ENCODE measurements at regions not wholly inside any gene's neighbourhood (a gene's known extent, or its start where the extent isn't known, plus 50 kb on each side); places are given as distances from the start of the nearest gene placed in this dataset.
"Not testable (repeated sequence)": the region's sequence is repeated elsewhere in the genome, so short reads cannot be mapped to it uniquely, and the experiment has no call there.

DNA sequence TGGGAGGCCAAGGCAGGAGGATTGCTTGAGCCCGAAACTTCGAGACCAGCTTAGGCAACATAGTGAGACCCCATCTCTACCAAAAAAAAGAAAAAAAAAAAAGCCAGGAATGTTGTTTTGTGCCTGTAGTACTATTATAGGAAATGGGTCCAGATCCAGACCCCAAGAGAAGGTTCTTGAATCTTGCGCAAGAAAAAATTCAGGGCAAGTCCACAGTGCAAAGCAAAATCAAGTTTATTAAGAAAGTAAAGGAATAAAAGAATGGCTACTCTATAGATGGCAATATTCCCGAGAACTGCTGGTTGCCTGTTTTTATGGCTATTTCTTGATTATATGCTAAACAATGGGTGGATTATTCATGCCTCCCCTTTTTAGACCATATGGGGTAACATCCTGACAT is 51.2 kb upstream of the RDX start:
- no peak for DNase-seq

DNA sequence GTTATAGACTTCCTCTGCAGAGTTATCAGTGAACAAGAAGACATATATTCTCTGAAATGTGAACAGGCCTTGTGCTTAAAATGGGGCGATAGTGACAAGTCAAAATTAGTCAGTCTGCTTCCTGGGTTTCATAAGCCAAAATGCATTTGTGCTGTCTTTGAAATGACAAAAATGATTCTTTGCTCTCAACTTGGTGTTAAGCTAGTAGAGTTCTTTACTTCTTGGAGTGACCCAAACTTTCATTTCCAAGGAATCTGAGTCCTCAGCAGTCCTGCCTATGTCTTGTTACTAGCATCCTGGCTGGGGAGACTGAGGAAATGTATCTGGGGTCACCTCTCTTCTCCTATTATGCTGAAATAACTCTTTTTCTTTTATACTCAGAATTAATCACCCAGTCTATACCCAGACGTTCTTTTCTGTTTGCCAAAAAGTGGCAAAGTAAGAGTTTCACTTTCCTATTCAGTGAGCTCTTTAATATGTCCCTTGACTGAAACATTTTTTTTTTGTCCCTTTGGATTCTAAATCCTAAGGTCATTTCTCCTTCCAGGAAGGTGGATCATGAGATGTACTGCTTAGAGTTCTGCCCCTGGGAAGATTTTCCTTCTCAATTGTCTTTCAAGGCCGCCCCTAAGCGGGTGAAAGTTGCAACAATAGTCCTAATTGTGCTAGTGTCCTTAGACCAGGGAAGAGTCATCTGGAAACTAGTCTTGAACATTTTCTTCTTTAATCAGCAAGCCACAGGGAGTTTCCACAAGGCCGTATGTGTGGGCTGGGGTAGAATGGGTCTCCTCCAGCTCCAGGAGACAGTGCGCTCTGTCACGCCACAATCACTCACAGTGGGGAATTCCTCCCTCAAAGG is 53.0 kb upstream of the RDX start:
- no peak for DNase-seq

DNA sequence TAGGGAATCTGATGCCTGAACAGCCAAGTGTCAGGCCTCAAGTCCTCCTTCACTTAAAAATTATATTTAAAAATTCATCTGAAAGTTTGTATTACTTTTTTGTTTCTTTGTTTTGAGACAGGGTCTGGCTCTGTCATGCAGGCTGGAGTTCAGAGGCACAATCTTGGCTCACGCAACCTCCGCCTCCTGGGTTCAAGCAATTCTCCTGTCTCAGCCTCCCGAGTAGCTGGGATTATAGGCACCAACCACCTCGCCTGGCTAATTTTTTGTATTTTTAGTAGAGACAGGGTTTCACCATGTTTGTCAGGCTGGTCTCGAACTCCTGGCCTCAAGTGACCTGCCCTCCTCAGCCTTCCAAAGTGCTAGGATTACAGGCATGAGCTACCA is 53.6 kb upstream of the RDX start:
- not testable (repeated sequence) for DNase-seq

DNA sequence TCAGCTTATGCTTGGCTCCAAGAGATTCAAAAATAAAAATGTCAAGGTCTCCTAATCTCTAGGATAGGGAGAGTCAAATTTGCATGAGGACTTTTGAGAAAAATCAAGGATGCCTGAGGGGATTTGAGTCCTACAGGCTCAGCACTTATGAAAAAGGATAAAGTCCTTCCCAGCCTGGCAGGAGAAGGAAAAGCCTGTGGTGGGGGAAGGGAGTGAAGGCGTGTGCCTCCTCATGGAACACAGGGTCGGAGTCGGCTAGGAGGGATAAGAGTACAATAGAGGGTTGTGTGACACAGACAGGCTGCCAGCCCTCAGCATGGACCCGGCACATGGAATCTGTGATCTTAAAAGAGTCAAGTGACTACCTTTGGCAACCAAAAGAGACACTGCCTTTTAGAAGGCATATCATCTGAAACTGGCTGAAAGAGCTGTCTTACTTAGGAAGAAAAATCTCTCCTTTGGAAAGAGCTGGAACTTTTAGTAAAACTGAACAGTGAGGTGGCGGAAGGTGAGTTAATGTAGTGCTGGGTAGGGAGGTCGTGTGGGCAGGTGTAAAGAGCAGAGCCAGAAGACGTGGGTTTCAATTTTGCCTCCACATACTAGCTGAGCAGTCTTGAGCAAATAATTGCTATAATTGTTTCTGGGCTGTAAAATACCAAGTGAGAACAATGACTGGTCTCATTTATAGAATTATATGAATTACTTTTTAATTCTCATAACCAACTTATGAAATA is 58.8 kb upstream of the RDX start:
- DNase-seq, result no peak

DNA sequence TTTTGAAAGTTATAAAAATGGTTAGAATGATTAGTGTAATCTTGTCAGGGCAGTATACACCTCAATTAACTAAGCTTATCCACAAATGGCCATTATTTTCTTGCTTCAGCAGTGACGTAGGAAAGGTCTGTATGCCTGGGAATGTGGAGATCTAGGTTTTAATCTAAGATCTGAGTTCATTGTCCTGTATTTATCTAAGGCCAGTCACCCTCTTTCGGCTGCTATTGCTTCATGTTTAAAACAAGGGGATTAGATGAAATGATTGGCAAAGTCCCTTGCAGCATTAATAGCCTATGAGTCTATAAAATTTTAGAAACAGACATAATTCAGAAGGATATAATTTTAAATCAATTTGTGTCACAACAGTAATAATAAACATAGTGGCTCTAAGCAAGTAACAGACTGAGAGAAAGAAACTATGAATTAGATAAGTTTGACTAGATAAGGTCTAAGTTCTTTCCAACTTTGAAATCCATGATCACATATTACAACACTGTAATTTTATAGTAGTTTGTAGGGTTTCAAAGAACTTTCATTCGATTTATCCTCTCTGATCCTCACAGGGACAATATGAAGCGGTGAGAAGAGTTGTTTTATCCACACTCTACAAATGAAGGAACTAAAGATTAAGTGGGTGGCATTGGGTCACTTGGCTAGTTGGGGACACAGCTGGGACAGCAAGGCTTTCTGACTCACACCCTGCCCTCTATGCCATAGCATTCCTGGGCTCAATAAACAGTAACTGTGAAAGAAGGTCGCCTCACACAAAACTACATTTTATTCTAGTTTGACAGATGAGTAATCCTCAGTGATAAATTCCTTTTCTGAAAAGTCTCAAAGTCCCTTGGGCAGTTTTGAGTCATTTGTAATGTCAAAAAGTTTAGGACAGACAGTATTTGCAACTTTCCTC is 60.6 kb upstream of the RDX start:
- no peak for DNase-seq

DNA sequence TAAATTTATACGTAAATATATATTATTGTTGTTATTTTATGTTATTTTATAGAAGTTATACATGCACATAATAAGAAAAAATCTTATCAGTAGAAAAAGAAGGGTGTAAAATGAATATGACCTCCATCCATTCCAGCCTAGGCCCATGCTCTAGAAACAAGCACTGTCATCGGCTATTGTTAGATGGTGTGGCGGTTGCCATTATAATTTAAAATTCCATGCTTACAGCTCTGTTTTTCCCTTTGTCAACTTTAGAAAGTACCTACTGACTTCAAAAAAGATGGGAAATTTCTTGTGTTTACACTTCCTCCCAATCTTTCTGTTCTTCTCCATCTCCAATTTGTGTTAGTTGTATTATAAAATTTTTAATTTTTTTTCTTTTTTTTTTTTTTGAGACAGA is 61.9 kb upstream of the RDX start:
- no peak for DNase-seq

DNA sequence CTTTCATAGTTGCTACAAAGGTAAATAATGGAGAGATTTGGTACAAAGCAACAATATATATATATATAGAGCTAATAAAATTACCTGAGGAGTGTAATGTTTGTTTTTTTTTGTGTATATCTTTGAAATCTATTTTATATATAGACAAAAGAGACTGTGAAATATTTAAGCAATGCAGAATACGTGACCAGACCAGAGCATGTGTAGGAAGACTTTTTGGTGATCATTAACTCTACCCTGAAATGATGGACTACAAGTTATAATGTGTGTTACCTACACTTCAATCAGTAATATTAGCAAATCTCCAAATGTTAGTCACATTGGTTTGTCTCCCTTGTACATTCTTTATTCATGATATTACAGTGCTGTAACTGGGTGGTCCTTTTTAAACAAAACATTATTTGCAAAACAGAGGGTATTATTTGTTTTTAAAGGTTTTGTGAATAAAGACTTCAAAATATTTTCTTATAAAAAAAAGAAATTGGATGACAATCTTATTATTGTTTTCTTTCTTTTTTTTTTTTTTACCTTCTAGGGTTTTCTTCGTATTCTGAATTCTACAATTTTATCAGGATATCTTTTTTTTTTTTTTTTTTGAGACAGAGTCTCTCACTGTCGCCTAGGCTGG is 64.5 kb upstream of the RDX start:
- DNase-seq, result not testable (repeated sequence)

DNA sequence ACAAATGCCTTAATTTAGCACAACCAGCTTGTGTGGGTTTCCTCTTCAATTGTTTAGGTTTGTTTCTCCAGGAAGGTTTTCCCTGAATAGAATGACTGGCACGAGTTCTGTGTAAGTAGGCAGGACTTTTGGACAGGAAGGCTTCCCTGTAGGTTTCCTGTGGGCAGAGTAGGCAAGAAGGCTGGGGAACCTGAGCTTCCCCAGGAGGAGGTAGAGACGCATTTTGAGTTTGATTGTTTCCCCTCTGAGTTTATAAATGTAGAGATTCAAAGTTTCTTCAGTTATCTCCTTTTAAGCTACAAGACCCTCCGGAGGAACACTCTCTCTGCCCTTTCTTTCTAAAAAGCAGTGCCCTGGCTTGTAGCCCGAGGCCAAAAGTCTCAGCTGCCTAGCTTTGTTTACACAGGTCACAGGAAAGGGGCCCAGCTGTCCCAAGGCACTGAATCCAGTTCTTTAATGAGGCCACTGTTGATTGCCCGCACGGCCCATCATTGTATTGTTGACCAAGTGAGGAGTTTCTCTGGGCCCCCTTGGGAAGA is 66.6 kb upstream of the RDX start:
- DNase-seq, result peak; percentile 82

DNA sequence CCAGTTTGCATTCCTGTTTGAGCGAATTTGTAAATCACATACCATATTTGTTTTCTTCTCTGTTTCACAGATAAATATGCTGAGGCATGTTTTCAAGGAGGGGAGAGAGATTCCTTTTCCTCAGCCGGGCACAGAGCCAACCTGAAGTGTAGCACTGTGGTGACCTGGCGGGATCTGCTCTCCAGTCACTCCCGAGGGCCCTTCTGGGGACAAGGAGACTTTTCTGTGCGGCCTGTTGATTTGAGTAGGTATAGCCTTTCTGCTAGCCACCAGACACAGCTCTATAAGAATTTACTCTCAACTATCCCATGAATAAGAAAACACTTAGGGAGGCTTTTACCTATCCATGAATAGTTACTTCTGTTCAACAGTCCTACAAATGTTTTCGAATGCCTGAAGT is 63.5 kb upstream of the FDX1 start:
- DNase-seq, result no peak

DNA sequence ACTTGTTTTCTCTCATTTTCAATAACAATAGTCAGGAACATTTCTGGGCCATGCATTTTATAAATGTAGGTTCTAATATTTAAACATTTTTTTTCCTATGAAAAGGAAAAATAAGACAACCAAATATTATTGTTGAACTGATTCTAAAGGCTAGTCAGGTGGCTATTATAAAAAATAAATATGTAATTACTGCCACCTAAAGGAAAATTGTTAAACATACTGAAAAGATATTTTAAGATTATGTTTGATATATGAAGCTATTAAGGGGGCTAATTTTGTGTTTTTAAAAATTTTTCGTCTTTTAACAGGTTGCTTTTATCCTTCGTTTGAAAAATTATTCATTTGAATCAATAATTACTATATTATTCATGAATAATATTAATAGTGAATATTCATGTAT is 62.2 kb upstream of the FDX1 start:
- no peak for DNase-seq

DNA sequence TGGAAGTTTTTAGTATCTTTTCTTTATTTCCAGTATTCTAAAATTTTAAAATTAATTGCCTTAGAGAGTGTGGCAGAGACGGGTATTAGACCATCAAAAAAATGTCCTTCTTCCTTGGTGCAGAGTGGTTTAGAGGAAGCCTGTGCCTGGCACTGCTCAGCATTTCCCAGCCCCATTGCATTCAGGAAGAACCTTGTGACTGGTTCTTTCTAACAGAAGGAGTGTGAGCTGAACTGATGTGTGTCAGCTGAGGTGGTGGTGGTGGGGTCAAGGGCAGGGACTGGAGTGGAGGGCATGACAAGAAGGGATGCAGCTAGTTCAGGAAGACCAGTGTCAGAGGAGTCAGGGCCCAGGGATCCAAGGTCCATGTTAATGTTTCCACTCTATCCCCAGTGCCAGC is 58.7 kb upstream of the FDX1 start:
- DNase-seq, result no peak

DNA sequence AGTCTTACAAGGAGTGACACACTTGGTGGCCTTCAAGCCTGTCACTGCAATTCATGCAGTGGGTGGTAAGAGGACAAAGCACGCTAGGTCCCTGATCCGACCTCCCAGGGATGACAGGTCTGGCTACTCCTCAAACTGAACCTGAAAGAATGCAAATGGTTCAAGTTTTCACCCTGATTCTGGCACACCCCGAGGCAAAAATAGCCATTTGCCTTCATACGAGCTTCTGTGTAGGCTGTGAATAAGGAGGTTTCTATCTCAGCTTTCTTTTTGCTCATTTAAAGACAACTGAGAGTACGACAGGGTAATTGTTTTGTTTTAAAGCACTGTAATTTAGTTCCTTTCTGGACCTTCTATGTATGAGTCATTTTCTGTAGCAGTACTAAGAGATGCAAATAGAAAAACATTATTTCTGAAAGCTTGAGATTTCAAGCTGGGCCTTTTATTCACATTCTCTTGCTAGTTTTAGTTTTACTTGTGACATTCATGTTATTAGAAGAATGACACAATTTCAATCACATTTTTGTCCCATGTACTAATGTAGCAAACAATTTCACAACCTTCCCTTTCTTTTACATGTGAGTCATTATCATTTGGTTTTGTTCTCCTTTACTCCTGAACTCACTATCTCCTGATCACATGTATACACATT is 56.6 kb upstream of the FDX1 start:
- no peak for DNase-seq

DNA sequence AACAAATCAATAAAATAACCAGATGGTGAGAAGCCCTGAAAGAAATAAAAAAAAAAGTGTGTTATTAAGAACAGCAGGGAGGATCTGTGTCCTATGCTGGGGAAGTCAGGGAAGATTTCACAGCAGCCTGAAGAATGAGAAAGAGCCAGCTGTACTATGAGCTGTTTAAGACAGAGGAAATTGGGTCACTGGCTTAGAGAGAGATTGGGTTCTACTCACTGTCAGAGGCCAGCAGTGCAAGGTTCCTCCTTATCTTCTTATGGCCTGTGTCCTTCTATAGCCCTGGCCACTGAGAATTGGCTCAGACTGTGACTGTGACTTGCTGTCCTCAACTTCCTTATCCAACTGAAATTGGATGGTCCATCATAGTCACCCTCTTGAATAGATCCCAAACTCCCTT is 54.8 kb upstream of the FDX1 start:
- no peak for DNase-seq

DNA sequence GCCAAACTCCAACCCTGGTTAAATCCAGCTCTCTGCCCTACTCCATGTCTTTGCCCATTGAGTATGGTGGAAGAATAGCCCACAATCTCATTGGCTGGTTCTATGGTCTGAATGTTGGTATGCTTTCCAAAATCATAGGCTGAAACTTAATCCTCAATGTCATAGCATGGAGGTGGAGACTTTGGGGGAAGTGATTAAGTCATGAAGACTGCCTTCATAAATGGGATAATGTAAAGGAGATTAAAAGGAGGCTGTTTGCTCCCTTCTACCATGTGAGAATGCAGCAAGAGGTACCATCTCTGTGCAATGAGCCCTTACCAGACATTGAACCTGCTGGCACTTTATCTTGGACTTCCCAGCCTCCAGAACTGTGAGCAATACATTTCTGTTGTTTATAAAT is 54.4 kb upstream of the FDX1 start:
- DNase-seq, result no peak

DNA sequence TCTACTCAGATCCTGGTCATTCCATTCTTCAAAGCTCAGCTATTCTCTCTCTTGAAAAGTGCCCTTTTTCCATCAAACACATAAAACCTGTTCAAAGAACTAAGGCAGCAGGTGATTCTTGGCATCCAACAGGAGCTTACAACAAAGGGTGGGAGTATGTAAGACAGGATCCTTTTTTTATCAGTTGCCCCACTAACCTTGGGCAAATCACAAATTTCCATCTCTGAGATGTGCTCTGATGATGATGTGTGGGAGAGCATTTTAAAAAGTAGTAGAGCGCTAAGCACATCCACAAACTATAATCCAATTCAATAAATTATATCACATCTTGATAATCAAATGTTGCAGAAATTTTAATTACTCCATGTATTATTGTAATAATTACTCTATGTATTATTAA is 53.7 kb upstream of the FDX1 start:
- no peak for DNase-seq

DNA sequence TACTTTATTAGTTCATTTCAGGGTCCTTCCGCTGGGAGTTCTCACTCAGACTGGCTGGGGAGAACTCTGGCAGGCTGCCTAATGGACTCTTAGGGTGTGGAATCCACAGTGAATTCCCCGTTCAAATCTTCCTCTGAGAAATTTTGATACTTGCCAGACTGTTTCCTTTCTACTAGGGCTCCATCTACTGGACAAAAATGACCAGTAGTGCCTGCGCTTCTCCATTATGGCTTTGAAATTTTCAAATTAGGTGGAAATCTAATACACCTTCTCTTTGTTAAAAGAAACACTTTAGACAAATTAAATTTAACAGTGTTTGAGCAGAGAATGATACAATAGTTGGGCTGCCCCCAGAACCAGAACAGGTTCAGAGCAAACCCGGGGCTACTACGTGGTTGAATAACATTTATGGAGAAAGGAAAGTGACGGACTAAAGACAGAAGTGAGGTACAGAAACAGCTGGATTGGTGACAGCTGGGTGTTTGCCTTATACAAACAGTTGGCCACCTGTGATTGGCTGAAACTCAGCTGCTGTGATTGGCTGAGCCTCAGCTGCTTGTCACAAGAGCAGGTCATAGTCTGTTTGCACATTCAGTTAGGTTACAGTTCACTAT is 52.9 kb upstream of the FDX1 start:
- peak; percentile 85 for DNase-seq

DNA sequence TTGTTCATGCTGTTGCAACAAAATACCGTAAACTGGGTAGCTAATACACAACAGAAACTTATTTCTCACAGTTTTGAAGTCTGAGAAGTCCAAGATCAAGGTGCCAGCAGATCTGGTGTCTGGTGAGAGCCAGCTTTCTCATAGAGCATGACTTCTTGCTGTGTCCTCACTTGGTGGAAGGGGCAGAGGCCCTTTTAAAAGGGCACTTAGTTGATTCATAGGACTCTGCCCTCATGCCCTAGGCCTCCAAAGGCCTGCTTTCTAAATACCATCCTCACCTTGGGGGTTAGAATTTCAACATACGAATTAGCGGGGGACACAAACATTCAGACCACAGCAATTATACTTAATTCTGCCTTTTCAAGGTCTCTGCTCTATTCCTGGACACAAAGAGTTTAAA is 52.3 kb upstream of the FDX1 start:
- DNase-seq, result no peak

DNA sequence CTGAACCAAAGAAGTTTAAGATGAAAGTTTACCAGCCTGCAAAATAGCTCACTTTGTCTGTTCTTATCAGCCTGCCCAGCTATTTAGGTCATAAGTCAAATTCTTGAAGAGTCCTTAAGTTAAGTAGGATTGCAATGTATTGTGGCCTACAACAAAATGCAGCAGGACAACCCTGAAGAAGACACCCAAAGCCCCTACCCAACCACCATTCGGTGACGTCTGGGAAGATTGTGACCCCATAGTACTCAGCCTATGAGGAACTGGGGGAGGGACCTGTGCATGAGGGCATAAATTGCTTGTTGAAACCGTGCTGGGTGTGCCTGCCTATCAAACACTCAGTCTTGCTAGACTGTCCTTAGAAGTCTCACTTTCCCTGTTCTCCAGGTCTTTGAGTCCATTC is 50.5 kb upstream of the FDX1 start:
- no peak for DNase-seq

DNA sequence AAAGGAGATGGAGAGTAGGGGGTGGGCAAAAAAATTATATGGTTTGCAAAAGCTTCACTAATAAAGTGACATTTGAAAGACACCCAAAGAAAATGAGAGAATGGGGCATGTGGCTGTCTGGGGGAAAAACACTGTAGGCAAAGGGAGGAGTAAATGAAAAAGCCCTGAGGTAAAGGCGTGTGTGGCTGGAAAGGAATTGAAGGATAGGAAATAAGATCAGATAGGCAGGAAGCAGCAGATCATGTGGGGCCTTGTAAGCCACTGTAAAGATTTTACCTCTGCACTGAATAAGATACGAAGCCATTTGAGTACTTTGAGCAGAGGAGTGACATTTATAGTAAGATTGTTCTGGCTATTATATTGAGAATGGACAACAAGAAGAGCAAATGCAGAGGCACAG is 49.8 kb upstream of the FDX1 start:
- no peak for DNase-seq

Data from SHP77 treated with DMSO at 0.1 percent for 48 hours (cell line).